H1 (cell line): ENCODE measurements at regions not wholly inside any gene's neighbourhood (a gene's known extent, or its start where the extent isn't known, plus 50 kb on each side); places are given as distances from the start of the nearest gene placed in this dataset.

Source experiments
- CTCF ChIA-PET: fragments of 300-600 bp; sonication (Branson Sonifier 250); formaldehyde crosslinking; loops from one replicate; lab custom pipeline; 2021; ENCODE audit not compliant: partially characterized antibody; lab: Charles Lee
- POLR2A ChIA-PET: fragments of 300-600 bp; sonication (Branson Sonifier 250); formaldehyde crosslinking; loops from one replicate; lab custom pipeline; 2021; ENCODE audit warnings: inconsistent platforms; ENCODE audit not compliant: partially characterized antibody; lab: Charles Lee
- DNase-seq, 2 experiments: peaks; one replicate each; pipeline versions ENCODE4 v3.0.0 to v3.0.0-alpha.2; 2010 to 2022; ENCODE audit warnings: low spot score in 2 of 2, low read depth in 1 of 2, mixed read lengths in 1 of 2
- FAIRE-seq: peaks from 2 replicates; lab custom pipeline; 2011; peaks lifted over from hg19 to GRCh38; lab: Jason Lieb, UNC
- H2AFZ ChIP-seq: 2 replicates; pipeline ENCODE4 v1.8.1; 2012; ENCODE audit warnings: low read length, inconsistent platforms
- H2AK5ac ChIP-seq: 2 replicates; pipeline ENCODE4 v1.6.1; 2013; ENCODE audit warnings: low read depth, low read length
- H2BK120ac ChIP-seq: replicated peaks from 2 replicates; pipeline ENCODE3; 2013; ENCODE audit warnings: low read depth, low read length, inconsistent platforms
- H2BK12ac ChIP-seq: 2 replicates; pipeline ENCODE4 v1.6.1; 2013; ENCODE audit warnings: low read depth, low read length
- H2BK15ac ChIP-seq: 2 replicates; pipeline ENCODE4 v1.6.1; 2013; ENCODE audit warnings: low read length
- H2BK20ac ChIP-seq: 2 replicates; pipeline ENCODE4 v1.6.1; 2013; ENCODE audit warnings: low read length
- H2BK5ac ChIP-seq: 2 replicates; pipeline ENCODE4 v1.6.1; 2013; ENCODE audit warnings: low read depth, low read length
- H3K14ac ChIP-seq: 2 replicates; pipeline ENCODE4 v1.6.1; 2013; ENCODE audit warnings: inconsistent platforms; ENCODE audit not compliant: insufficient read length
- H3K18ac ChIP-seq: 2 replicates; pipeline ENCODE4 v1.6.1; 2013; ENCODE audit warnings: low read length; ENCODE audit errors: extremely low read depth
- H3K23ac ChIP-seq: 2 replicates; pipeline ENCODE4 v1.6.1; 2013; ENCODE audit warnings: inconsistent platforms; ENCODE audit not compliant: insufficient read length
- H3K23me2 ChIP-seq: 2 replicates; pipeline ENCODE4 v1.6.1; 2013; ENCODE audit warnings: low read depth, low read length
- H3K27ac ChIP-seq: 2 replicates; pipeline ENCODE4 v1.6.1; 2011; ENCODE audit warnings: low read depth, low read length, inconsistent platforms
- H3K27me3 ChIP-seq, 4 experiments: replicated peaks in 1 of 4; 1 replicate in 1 of 4; 2 replicates in 3 of 4; pipeline versions ENCODE4 v1.6.1 to v1.8.1; 2011 to 2013; ENCODE audit warnings: low read length in 3 of 4, mild to moderate bottlenecking in 3 of 4, inconsistent platforms in 2 of 4, mixed read lengths in 2 of 4, moderate library complexity in 1 of 4; ENCODE audit not compliant: control insufficient read depth in 3 of 4, insufficient read depth in 3 of 4; ENCODE audit errors: extremely low read depth in 1 of 4
- H3K36me3 ChIP-seq, 4 experiments: 2 replicates each; pipeline versions ENCODE4 v1.6.1 to v1.8.1; 2011 to 2013; ENCODE audit warnings: mild to moderate bottlenecking in 4 of 4, low read length in 3 of 4, moderate library complexity in 2 of 4, control low read depth in 1 of 4, inconsistent platforms in 1 of 4; ENCODE audit not compliant: insufficient read depth in 4 of 4, control insufficient read depth in 2 of 4
- H3K4ac ChIP-seq: replicated peaks from 2 replicates; pipeline ENCODE3; 2013; ENCODE audit warnings: low read length, low read depth, mixed read lengths, inconsistent platforms; ENCODE audit not compliant: insufficient read length
- H3K4me1 ChIP-seq, 4 experiments: replicated peaks in 1 of 4; 1 replicate in 1 of 4; 2 replicates in 3 of 4; pipeline versions ENCODE4 v1.6.1 to v1.8.1; 2011 to 2013; ENCODE audit warnings: low read length in 3 of 4, inconsistent platforms in 2 of 4, mixed read lengths in 1 of 4; ENCODE audit not compliant: insufficient read depth in 4 of 4, control insufficient read depth in 3 of 4
- H3K4me2 ChIP-seq, 2 experiments: 2 replicates each; pipeline versions ENCODE4 v1.6.1 to v1.8.1; 2011 to 2013; ENCODE audit warnings: low read depth in 2 of 2, low read length in 2 of 2, control low read depth in 1 of 2, inconsistent platforms in 1 of 2, mild to moderate bottlenecking in 1 of 2; ENCODE audit not compliant: insufficient read depth in 1 of 2
- H3K4me3 ChIP-seq, 4 experiments: fragments of 200-600, 300-600 bp in 1 of 4; sonication (generic), shearing (Covaris generic), sonication (Bioruptor Twin) in 1 of 4; 2 replicates each; pipeline versions ENCODE4 v1.5.1 to v1.8.1; 2011 to 2016; ENCODE audit warnings: low read length in 4 of 4, low read depth in 3 of 4, control low read depth in 2 of 4, inconsistent platforms in 2 of 4, mild to moderate bottlenecking in 2 of 4, mixed read lengths in 1 of 4, moderate library complexity in 1 of 4; ENCODE audit not compliant: insufficient read depth in 2 of 4; ENCODE audit errors: extremely low read depth in 1 of 4
- H3K56ac ChIP-seq: replicated peaks from 2 replicates; pipeline ENCODE3; 2013; ENCODE audit warnings: low read depth, mild to moderate bottlenecking, mixed read lengths, low read length, inconsistent platforms; ENCODE audit not compliant: insufficient read length
- H3K79me1 ChIP-seq: 2 replicates; pipeline ENCODE4 v1.6.1; 2013; ENCODE audit warnings: low read depth, low read length, control low read depth
- H3K79me2 ChIP-seq, 2 experiments: 2 replicates each; pipeline versions ENCODE4 v1.6.1 to v1.8.1; 2012 to 2013; ENCODE audit warnings: low read length in 2 of 2, mild to moderate bottlenecking in 2 of 2, inconsistent platforms in 1 of 2; ENCODE audit not compliant: insufficient read depth in 2 of 2, control insufficient read depth in 1 of 2
- H3K9ac ChIP-seq, 4 experiments: replicated peaks in 1 of 4; 1 replicate in 1 of 4; 2 replicates in 3 of 4; pipeline versions ENCODE4 v1.6.1 to v1.8.1; 2011 to 2013; ENCODE audit warnings: low read depth in 3 of 4, low read length in 3 of 4, control low read depth in 2 of 4, mild to moderate bottlenecking in 2 of 4, moderate library complexity in 2 of 4, inconsistent platforms in 1 of 4; ENCODE audit errors: extremely low read depth in 1 of 4
- H3K9me3 ChIP-seq, 2 experiments: 2 replicates each; pipeline versions ENCODE4 v1.6.1 to v1.8.1; 2012 to 2013; ENCODE audit warnings: mild to moderate bottlenecking in 2 of 2, moderate library complexity in 2 of 2, control low read depth in 1 of 2, inconsistent platforms in 1 of 2, low read depth in 1 of 2, low read length in 1 of 2, mixed read lengths in 1 of 2; ENCODE audit not compliant: insufficient read depth in 2 of 2
- H4K20me1 ChIP-seq, 2 experiments: replicated peaks in 1 of 2; 2 replicates each; pipeline versions ENCODE3 to v1.8.1; 2011 to 2013; ENCODE audit warnings: inconsistent platforms in 2 of 2, low read length in 2 of 2, mild to moderate bottlenecking in 1 of 2; ENCODE audit not compliant: insufficient read depth in 2 of 2, control insufficient read depth in 1 of 2
- H4K5ac ChIP-seq: 2 replicates; pipeline ENCODE4 v1.6.1; 2013; ENCODE audit warnings: low read length, low read depth, mixed read lengths, inconsistent platforms; ENCODE audit not compliant: insufficient read length
- H4K8ac ChIP-seq: 2 replicates; pipeline ENCODE4 v1.8.0; 2013; ENCODE audit warnings: mild to moderate bottlenecking, moderate library complexity, low read length, inconsistent platforms; ENCODE audit not compliant: insufficient read depth; ENCODE audit errors: extremely low read depth
- H4K91ac ChIP-seq: replicated peaks from 2 replicates; pipeline ENCODE3; 2013; ENCODE audit warnings: low read length, mixed read lengths, inconsistent platforms; ENCODE audit not compliant: insufficient read length
- ASH2L ChIP-seq: fragments of 200-600, 300-600 bp; sonication (generic); IDR thresholded peaks from one replicate; pipeline ENCODE4 v1.7.1; 2017; ENCODE audit warnings: low read length
- BRCA1 ChIP-seq: IDR thresholded peaks from 2 replicates; pipeline ENCODE4 v1.6.1; 2012; ENCODE audit warnings: low read depth, low read length, improper control_type of control experiment
- CHD2 ChIP-seq: IDR thresholded peaks from 2 replicates; pipeline ENCODE4 v1.6.1; 2012; ENCODE audit warnings: low read length, improper control_type of control experiment
- CTBP2 ChIP-seq: IDR thresholded peaks from 2 replicates; pipeline ENCODE4 v1.7.0; 2011; ENCODE audit warnings: borderline replicate concordance, mild to moderate bottlenecking, moderate library complexity, mixed read lengths, low read length; ENCODE audit not compliant: insufficient read depth, insufficient read length
- EP300 ChIP-seq, 2 experiments: IDR thresholded peaks; 1 replicate in 1 of 2; 2 replicates in 1 of 2; pipeline ENCODE4 v1.6.1; 2011 to 2012; ENCODE audit warnings: low read depth in 2 of 2, low read length in 2 of 2, mild to moderate bottlenecking in 2 of 2, borderline replicate concordance in 1 of 2, inconsistent platforms in 1 of 2, moderate library complexity in 1 of 2
- GABPA ChIP-seq: IDR thresholded peaks from 2 replicates; pipeline ENCODE4 v1.6.1; 2011; ENCODE audit warnings: mild to moderate bottlenecking, low read length, moderate library complexity, borderline replicate concordance; ENCODE audit not compliant: insufficient read depth
- NANOG ChIP-seq: IDR thresholded peaks from 2 replicates; pipeline ENCODE4 v1.6.1; 2011; ENCODE audit warnings: low read length, low read depth, mild to moderate bottlenecking, inconsistent platforms; ENCODE audit not compliant: insufficient read depth, poor library complexity, severe bottlenecking
- POLR2A ChIP-seq, 2 experiments: IDR thresholded peaks; 1 replicate in 1 of 2; 2 replicates in 1 of 2; pipeline ENCODE4 v1.6.1; 2011; ENCODE audit warnings: low read depth in 2 of 2, low read length in 2 of 2, mild to moderate bottlenecking in 2 of 2; ENCODE audit errors: control extremely low read depth in 1 of 2
- POLR2AphosphoS5 ChIP-seq: IDR thresholded peaks from 2 replicates; pipeline ENCODE4 v1.6.1; 2011; ENCODE audit warnings: low read depth, low read length
- SIN3A ChIP-seq, 2 experiments: IDR thresholded peaks in 1 of 2; conservative IDR thresholded peaks in 1 of 2; 2 replicates each; pipeline ENCODE4 v1.6.1; 2011 to 2012; ENCODE audit warnings: low read length in 2 of 2, improper control_type of control experiment in 1 of 2, low read depth in 1 of 2, mild to moderate bottlenecking in 1 of 2
- SP4 ChIP-seq: IDR thresholded peaks from 2 replicates; pipeline ENCODE4 v1.6.1; 2012; ENCODE audit warnings: low read length, inconsistent platforms
- TAF7 ChIP-seq: optimal IDR thresholded peaks from 2 replicates; pipeline ENCODE3; 2011; ENCODE audit warnings: low read depth, mild to moderate bottlenecking, inconsistent platforms, low read length, moderate library complexity, borderline replicate concordance
- WGBS, 2 experiments: shearing (Covaris generic) in 1 of 2; methylation state at CpG; one replicate each; pipeline versions ENCODE4 v1.1.6 to v1.1.7; 2013 to 2015; ENCODE audit warnings: low lambda C conversion rate in 2 of 2, mixed read lengths in 2 of 2, inconsistent platforms in 1 of 2, low coverage in 1 of 2, missing lambda C conversion rate in 1 of 2; ENCODE audit not compliant: insufficient replicate concordance in 2 of 2, insufficient coverage in 1 of 2, insufficient read length in 1 of 2; ENCODE audit errors: extremely low coverage in 1 of 2, missing lambda C conversion rate in 1 of 2; 5-methylcytosine and 5-hydroxymethylcytosine counted together
- TF ChIP-seq, protein P1 (sequence below): IDR thresholded peaks from 2 replicates; pipeline ENCODE4 v1.6.1; 2012; ENCODE audit warnings: inconsistent platforms

DNA sequence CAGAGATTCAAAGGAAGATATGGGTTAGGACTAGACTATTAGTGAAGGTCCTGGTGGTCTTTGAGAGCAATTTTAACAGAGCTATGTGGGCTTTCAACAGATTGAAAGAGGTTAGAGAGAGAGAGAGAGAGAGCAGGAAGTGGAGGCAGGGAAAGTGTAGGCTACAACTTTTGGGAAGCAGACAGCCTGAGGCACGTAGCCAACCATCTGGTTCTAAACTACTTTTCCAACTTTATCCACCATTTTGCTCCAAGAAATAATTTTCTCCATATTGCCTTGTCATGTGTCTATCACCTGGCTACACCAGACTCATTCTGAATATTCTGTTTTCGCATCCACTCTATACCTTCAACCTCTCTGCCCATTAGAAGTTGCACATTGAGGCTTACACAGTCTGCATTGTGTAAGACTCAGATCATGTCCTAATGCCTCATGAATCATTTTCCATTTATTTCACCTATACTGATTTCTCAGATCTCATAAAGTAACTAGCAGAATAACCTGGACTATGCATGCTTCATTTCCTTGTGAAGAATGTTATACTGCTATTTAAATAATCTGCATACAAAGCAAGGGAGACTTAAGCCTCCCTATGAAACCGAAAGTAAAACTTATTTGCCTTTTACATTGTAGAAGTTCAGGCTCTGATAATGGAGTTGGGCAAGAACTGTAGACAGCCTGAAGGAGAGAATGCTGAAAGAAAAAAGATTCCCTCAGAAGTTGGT is 235.6 kb downstream of the ELAVL2 start:
- peaks cover 0 to 6% (median 0%) of the 10 kb centered on the region in 4 experiments; a peak in 2 of 7 replicates for H3K4me1 ChIP-seq
- no peak overlapping the region for H3K4ac ChIP-seq
- H3K4me3 ChIP-seq: no peak overlapping the region
- H4K91ac ChIP-seq: peak overlapping the region; percentile 35
- no peaks in the 10 kb centered on the region for H3K79me2 ChIP-seq
- no peak overlapping the region for H3K14ac ChIP-seq
- no peak overlapping the region for H2BK12ac ChIP-seq
- H3K18ac ChIP-seq: no peak overlapping the region
- H2BK5ac ChIP-seq: no peak overlapping the region
- H2AK5ac ChIP-seq: no peak overlapping the region
- H3K27me3 ChIP-seq: no peaks in the 10 kb centered on the region
- H4K20me1 ChIP-seq: no peaks in the 10 kb centered on the region
- H3K23me2 ChIP-seq: no peaks in the 10 kb centered on the region
- no peak overlapping the region for H3K9ac ChIP-seq
- H3K23ac ChIP-seq: no peak overlapping the region
- POLR2A ChIA-PET: no interaction called here
- no peaks in the 10 kb centered on the region for H3K9me3 ChIP-seq
- WGBS, 2 experiments: 90% methylated on average over 3 of the region's 3 CpGs; no CpG with 5 or more reads in 1 of the 2 experiments
- H3K4me2 ChIP-seq: no peak overlapping the region
- no peak overlapping the region for H2BK15ac ChIP-seq
- H2BK120ac ChIP-seq: no peak overlapping the region
- H2BK20ac ChIP-seq: no peak overlapping the region
- H4K8ac ChIP-seq: no peak overlapping the region
- no peak overlapping the region for H3K27ac ChIP-seq
- no peak overlapping the region for H3K56ac ChIP-seq
- DNase-seq (no peak), FAIRE-seq (no peak)
- CTCF ChIA-PET: no interaction called here
- H3K79me1 ChIP-seq: no peaks in the 10 kb centered on the region
- no peak overlapping the region for H2AFZ ChIP-seq
- H4K5ac ChIP-seq: no peak overlapping the region
- H3K36me3 ChIP-seq: no peaks in the 10 kb centered on the region
- TF ChIP-seq CHD2 (no peak), GABPA (no peak), SIN3A (conservative IDR thresholded peaks at IDR 0.05 in 1 of 2, IDR thresholded peaks at IDR 0.05 in 1 of 2; ENCODE audit: low read depth in 1 of 2, low read length in 2 of 2) (no peak), POLR2A (IDR thresholded peaks at IDR 0.05; ENCODE audit: control extremely low read depth in 1 of 2, low read depth in 2 of 2, low read length in 2 of 2) (no peak), CTBP2 (no peak), SP4 (no peak), POLR2AphosphoS5 (no peak), EP300 (IDR thresholded peaks at IDR 0.05; ENCODE audit: borderline replicate concordance in 1 of 2, low read depth in 2 of 2, low read length in 2 of 2) (no peak), NANOG (no peak), TAF7 (no peak), BRCA1 (no peak), ASH2L (no peak)
- TF ChIP-seq, protein P1, sequence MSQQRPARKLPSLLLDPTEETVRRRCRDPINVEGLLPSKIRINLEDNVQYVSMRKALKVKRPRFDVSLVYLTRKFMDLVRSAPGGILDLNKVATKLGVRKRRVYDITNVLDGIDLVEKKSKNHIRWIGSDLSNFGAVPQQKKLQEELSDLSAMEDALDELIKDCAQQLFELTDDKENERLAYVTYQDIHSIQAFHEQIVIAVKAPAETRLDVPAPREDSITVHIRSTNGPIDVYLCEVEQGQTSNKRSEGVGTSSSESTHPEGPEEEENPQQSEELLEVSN: no peak
